ENCODE measurements at regions not wholly inside any gene's neighbourhood (a gene's known extent, or its start where the extent isn't known, plus 50 kb on each side); places are given as distances from the start of the nearest gene placed in this dataset.

DNA sequence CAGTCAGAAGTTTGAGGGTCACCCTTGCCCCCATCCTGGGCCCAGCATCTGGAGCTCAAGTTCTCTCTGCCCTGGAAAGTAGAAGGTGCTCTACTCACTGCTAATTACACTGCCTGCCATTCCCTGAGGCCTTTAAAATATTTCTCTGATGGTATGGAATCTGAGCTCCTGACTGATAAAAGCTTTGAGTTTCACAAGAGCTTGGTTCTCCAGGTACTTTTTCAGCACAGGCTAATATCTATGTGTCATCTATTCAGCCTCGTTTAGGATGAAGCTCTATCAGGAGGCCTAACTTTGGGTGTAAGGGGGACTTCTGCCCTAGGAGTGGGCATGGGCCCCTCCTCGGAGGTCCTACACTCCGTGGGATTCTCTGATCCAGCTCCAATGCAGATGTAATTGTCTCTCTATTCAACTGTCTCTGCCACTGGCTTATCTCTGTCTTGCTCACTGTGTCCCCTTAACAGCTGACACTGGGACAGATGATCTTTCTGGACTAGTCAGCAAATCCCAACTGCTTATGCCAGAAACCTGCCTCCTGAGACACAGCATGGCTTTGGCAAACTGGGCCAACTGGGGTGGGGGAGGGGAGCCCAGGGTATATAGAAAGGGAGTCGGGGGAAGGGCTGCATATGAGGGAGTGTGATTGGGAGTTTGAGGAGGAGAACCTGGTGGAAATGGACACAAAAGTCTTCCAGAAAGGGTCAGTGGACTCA is 104.2 kb upstream of the GADD45A start:
- CTCF ChIA-PET: interaction anchor here (0.6 to 0.8 kb wide), 3 partner anchors 20 to 179 kb away, joined by 3 to 4 read pairs (median 3); no protein-coding TSS in a partner anchor
- Histone ChIP-seq H3K4me1 (ENCODE audit: control insufficient read depth in 2 of 2, insufficient read depth in 2 of 2, low read length in 2 of 2) (no peaks in the 10 kb centered on the region), H3K27ac (ENCODE audit: low read length in 2 of 2) (no peak overlapping the region), H3K36me3 (replicated peaks in 1 of 2; ENCODE audit: control extremely low read depth in 1 of 2, control insufficient read depth in 1 of 2, extremely low read depth in 1 of 2, insufficient read depth in 2 of 2, low read length in 1 of 2) (no peaks in the 10 kb centered on the region), H3K27me3 (replicated peaks in 1 of 4; ENCODE audit: control extremely low read depth in 1 of 4, control insufficient read depth in 3 of 4, insufficient read depth in 4 of 4, low read length in 3 of 4) (no peaks in the 10 kb centered on the region), H3K9ac (ENCODE audit: low read length) (no peak overlapping the region), H2AFZ (ENCODE audit: insufficient read depth, low read depth, low read length, poor library complexity, severe bottlenecking) (no peak overlapping the region), H3K79me2 (ENCODE audit: control insufficient read depth, insufficient read depth, low read length) (no peaks in the 10 kb centered on the region), H3K4me3 (ENCODE audit: control extremely low read depth in 1 of 5, extremely low read depth in 1 of 5, insufficient read depth in 1 of 5, low read depth in 2 of 5, low read length in 4 of 5) (no peak overlapping the region), H3K9me3 (ENCODE audit: control extremely low read depth in 1 of 3, control insufficient read depth in 2 of 3, insufficient read depth in 1 of 3, low read length in 2 of 3) (no peaks in the 10 kb centered on the region), H4K20me1 (ENCODE audit: control insufficient read depth, insufficient read depth, low read length, poor library complexity, severe bottlenecking) (no peaks in the 10 kb centered on the region), H3K4me2 (replicated peaks; ENCODE audit: low read depth, low read length, poor library complexity, severe bottlenecking) (no peak overlapping the region)
- no peak for TF ChIP-seq EZH2 (IDR thresholded peaks at IDR 0.05; ENCODE audit: borderline replicate concordance, insufficient read depth, low read depth, low read length, poor library complexity, severe bottlenecking)
- TF ChIP-seq, protein P1, sequence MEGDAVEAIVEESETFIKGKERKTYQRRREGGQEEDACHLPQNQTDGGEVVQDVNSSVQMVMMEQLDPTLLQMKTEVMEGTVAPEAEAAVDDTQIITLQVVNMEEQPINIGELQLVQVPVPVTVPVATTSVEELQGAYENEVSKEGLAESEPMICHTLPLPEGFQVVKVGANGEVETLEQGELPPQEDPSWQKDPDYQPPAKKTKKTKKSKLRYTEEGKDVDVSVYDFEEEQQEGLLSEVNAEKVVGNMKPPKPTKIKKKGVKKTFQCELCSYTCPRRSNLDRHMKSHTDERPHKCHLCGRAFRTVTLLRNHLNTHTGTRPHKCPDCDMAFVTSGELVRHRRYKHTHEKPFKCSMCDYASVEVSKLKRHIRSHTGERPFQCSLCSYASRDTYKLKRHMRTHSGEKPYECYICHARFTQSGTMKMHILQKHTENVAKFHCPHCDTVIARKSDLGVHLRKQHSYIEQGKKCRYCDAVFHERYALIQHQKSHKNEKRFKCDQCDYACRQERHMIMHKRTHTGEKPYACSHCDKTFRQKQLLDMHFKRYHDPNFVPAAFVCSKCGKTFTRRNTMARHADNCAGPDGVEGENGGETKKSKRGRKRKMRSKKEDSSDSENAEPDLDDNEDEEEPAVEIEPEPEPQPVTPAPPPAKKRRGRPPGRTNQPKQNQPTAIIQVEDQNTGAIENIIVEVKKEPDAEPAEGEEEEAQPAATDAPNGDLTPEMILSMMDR (IDR thresholded peaks at IDR 0.05): no peak
- H3K9me3 Mint-ChIP-seq (ENCODE audit: insufficient read depth): no peaks in the 10 kb centered on the region
- peaks cover 4% of the 10 kb centered on the region for H3K27me3 Mint-ChIP-seq
- ATAC-seq (ENCODE audit: low read depth): no peak
- no peak for DNase-seq
- POLR2A ChIA-PET: no interaction called here
- intact Hi-C loops (cut with micrococcal nuclease): no loop called here
- H3K4me1 Mint-ChIP-seq: no peaks in the 10 kb centered on the region
- WGBS (ENCODE audit: insufficient coverage): 91% methylated on average over 3 of the region's 4 CpGs
- no peak overlapping the region for H3K4me3 Mint-ChIP-seq
- no peak overlapping the region for H3K27ac Mint-ChIP-seq

DNA sequence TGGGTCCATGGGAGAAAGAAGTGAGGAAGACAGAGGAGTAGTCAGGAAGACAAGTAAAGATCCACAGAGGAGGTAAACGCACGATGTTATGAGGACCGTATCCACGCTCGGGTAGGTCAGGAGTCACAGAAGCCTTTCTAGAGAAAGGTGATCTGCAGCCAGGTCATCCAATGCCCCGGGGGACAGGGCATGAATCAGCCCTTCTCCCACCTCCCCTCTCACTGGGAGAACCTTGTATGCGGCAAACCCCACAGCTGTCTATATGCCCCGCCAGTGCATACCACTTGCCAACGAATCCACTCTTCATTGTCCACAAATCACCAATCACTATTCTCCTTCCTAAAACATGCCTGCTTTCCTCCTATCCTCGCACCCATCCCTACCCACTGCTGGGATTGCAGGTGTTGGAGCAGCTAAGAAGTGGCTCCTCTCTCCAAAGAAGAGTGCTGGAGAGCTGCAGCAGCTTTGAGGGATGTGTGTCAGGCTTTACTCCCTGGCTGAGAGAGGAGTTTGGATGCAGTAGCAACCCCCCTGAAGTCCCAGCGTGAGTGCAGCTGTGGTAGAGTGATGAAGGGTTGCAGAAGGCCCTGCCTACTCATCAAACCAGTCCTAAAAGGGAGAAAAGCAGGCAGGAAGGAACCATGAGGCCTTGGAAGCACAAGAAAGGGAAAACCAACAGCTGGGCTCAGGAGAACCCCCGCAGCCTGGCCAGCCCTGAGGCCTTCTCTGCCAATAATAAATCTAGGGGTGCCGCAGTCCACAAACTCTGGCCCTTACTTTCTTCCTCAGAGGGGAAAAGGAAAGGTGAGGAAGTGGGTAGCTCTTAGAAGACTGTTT is 102.2 kb upstream of the GADD45A start:
- no peaks in the 10 kb centered on the region for H3K4me1 Mint-ChIP-seq
- Histone ChIP-seq H3K4me1 (ENCODE audit: control insufficient read depth in 2 of 2, insufficient read depth in 2 of 2, low read length in 2 of 2) (no peaks in the 10 kb centered on the region), H3K9me3 (ENCODE audit: control extremely low read depth in 1 of 3, control insufficient read depth in 2 of 3, insufficient read depth in 1 of 3, low read length in 2 of 3) (no peaks in the 10 kb centered on the region), H3K4me2 (replicated peaks; ENCODE audit: low read depth, low read length, poor library complexity, severe bottlenecking) (no peak overlapping the region), H3K79me2 (ENCODE audit: control insufficient read depth, insufficient read depth, low read length) (no peaks in the 10 kb centered on the region), H3K9ac (ENCODE audit: low read length) (no peak overlapping the region), H3K27ac (ENCODE audit: low read length in 2 of 2) (no peak overlapping the region), H4K20me1 (ENCODE audit: control insufficient read depth, insufficient read depth, low read length, poor library complexity, severe bottlenecking) (no peaks in the 10 kb centered on the region), H3K27me3 (replicated peaks in 1 of 4; ENCODE audit: control extremely low read depth in 1 of 4, control insufficient read depth in 3 of 4, insufficient read depth in 4 of 4, low read length in 3 of 4) (no peaks in the 10 kb centered on the region), H3K36me3 (replicated peaks in 1 of 2; ENCODE audit: control extremely low read depth in 1 of 2, control insufficient read depth in 1 of 2, extremely low read depth in 1 of 2, insufficient read depth in 2 of 2, low read length in 1 of 2) (no peaks in the 10 kb centered on the region), H3K4me3 (ENCODE audit: control extremely low read depth in 1 of 5, extremely low read depth in 1 of 5, insufficient read depth in 1 of 5, low read depth in 2 of 5, low read length in 4 of 5) (no peak overlapping the region), H2AFZ (ENCODE audit: insufficient read depth, low read depth, low read length, poor library complexity, severe bottlenecking) (no peak overlapping the region)
- intact Hi-C loops (cut with micrococcal nuclease): no loop called here
- POLR2A ChIA-PET: no interaction called here
- no peak overlapping the region for H3K4me3 Mint-ChIP-seq
- peaks cover 4% of the 10 kb centered on the region for H3K27me3 Mint-ChIP-seq
- ATAC-seq (ENCODE audit: low read depth) (no peak), DNase-seq (no peak)
- TF ChIP-seq, protein P1 (IDR thresholded peaks at IDR 0.05): no peak
- no peak for TF ChIP-seq EZH2 (IDR thresholded peaks at IDR 0.05; ENCODE audit: borderline replicate concordance, insufficient read depth, low read depth, low read length, poor library complexity, severe bottlenecking)
- H3K9me3 Mint-ChIP-seq (ENCODE audit: insufficient read depth): no peaks in the 10 kb centered on the region
- no peak overlapping the region for H3K27ac Mint-ChIP-seq
- CTCF ChIA-PET: interaction anchor here (1.6 kb wide), 1 partner anchor 177 kb away, joined by 5 read pairs; no protein-coding TSS in a partner anchor
- 99% methylated on average over 9 of the region's 13 CpGs for WGBS (ENCODE audit: insufficient coverage)
